Parathyroid adenoma (tissue), 2 donors: ENCODE measurements at regions not wholly inside any gene's neighbourhood (a gene's known extent, or its start where the extent isn't known, plus 50 kb on each side); places are given as distances from the start of the nearest gene placed in this dataset.

Experiments used
- H2AFZ ChIP-seq: fragments of 300-600 bp; sonication (generic); one replicate; pipeline ENCODE4 v1.7.0; 2017; ENCODE audit warnings: antibody characterized with exemption, mild to moderate bottlenecking
- H3K27ac ChIP-seq: fragments of 300-600 bp; sonication (generic); one replicate; pipeline ENCODE4 v1.7.0; 2017
- H3K27me3 ChIP-seq: fragments of 300-600 bp; sonication (generic); one replicate; pipeline ENCODE4 v1.7.0; 2017; ENCODE audit warnings: low read length; ENCODE audit not compliant: control insufficient read depth, insufficient read depth
- H3K36me3 ChIP-seq: fragments of 300-600 bp; sonication (generic); one replicate; pipeline ENCODE4 v1.7.0; 2017; ENCODE audit warnings: low read length; ENCODE audit not compliant: control insufficient read depth, insufficient read depth
- H3K4me1 ChIP-seq: fragments of 300-600 bp; sonication (generic); one replicate; pipeline ENCODE4 v1.7.0; 2017; ENCODE audit warnings: control low read depth
- H3K4me2 ChIP-seq: fragments of 300-600 bp; sonication (generic); one replicate; pipeline ENCODE4 v1.7.0; 2017; ENCODE audit warnings: low read length
- H3K4me3 ChIP-seq: fragments of 300-600 bp; sonication (generic); one replicate; pipeline ENCODE4 v1.7.0; 2017; ENCODE audit warnings: low read depth, low read length
- H3K79me2 ChIP-seq: fragments of 300-600 bp; sonication (generic); one replicate; pipeline ENCODE4 v1.7.0; 2017; ENCODE audit warnings: control low read depth
- H3K9ac ChIP-seq: fragments of 300-600 bp; sonication (generic); one replicate; pipeline ENCODE4 v1.7.0; 2017; ENCODE audit warnings: mild to moderate bottlenecking
- H3K9me3 ChIP-seq: fragments of 300-600 bp; sonication (generic); one replicate; pipeline ENCODE4 v1.7.0; 2017; ENCODE audit warnings: low read length; ENCODE audit not compliant: control insufficient read depth
- CTCF ChIP-seq: fragments of 300-600 bp; sonication (generic); IDR thresholded peaks from one replicate; pipeline ENCODE4 v1.7.0; 2017; ENCODE audit warnings: antibody characterized with exemption, mild to moderate bottlenecking
- donor health status: primary hyperparathyroidism.

- Histone ChIP-seq H3K9ac (no peak overlapping the region), H3K9me3 (no peaks in the 10 kb centered on the region), H3K4me3 (no peak overlapping the region), H2AFZ (no peak overlapping the region), H3K4me2 (no peak overlapping the region), H3K79me2 (no peaks in the 10 kb centered on the region), H3K27ac (no peak overlapping the region), H3K36me3 (no peaks in the 10 kb centered on the region), H3K27me3 (no peaks in the 10 kb centered on the region), H3K4me1 (no peaks in the 10 kb centered on the region)
- TF ChIP-seq CTCF: no peak
Measured at GRCh38 chr5:124521461-124522230, 224.8 kb downstream of the ZNF608 start.

- no peaks in the 10 kb centered on the region for H3K9me3 ChIP-seq
- no peak overlapping the region for H3K27ac ChIP-seq
- no peaks in the 10 kb centered on the region for H3K36me3 ChIP-seq
- H2AFZ ChIP-seq: no peak overlapping the region
- no peaks in the 10 kb centered on the region for H3K79me2 ChIP-seq
- H3K4me1 ChIP-seq: no peaks in the 10 kb centered on the region
- no peak for TF ChIP-seq CTCF
- no peak overlapping the region for H3K4me3 ChIP-seq
- H3K27me3 ChIP-seq: no peaks in the 10 kb centered on the region
- no peak overlapping the region for H3K4me2 ChIP-seq
- no peak overlapping the region for H3K9ac ChIP-seq
Measured at GRCh38 chr5:124519396-124519795, 227.0 kb downstream of the ZNF608 start.

- Histone ChIP-seq H3K4me2 (no peak overlapping the region), H3K4me3 (no peak overlapping the region), H3K79me2 (no peaks in the 10 kb centered on the region), H3K4me1 (no peaks in the 10 kb centered on the region), H3K27me3 (no peaks in the 10 kb centered on the region), H3K9me3 (no peaks in the 10 kb centered on the region), H3K27ac (no peak overlapping the region), H3K36me3 (no peaks in the 10 kb centered on the region), H3K9ac (no peak overlapping the region), H2AFZ (no peak overlapping the region)
- TF ChIP-seq CTCF: no peak
Measured at GRCh38 chr5:124516567-124516966, 229.9 kb downstream of the ZNF608 start.

GRCh38 chr5:124515497-124516245 lies 230.8 kb downstream of the ZNF608 start:
- TF ChIP-seq CTCF: no peak
- Histone ChIP-seq H3K4me2 (no peak overlapping the region), H3K27ac (no peak overlapping the region), H3K79me2 (no peaks in the 10 kb centered on the region), H3K36me3 (no peaks in the 10 kb centered on the region), H3K4me1 (no peaks in the 10 kb centered on the region), H3K4me3 (no peak overlapping the region), H3K9me3 (no peaks in the 10 kb centered on the region), H3K9ac (no peak overlapping the region), H2AFZ (no peak overlapping the region), H3K27me3 (no peaks in the 10 kb centered on the region)
